Osteoblast (primary cell): ENCODE measurements at regions not wholly inside any gene's neighbourhood (a gene's known extent, or its start where the extent isn't known, plus 50 kb on each side); places are given as distances from the start of the nearest gene placed in this dataset.

ENCODE experiments used
- DNase-seq: peaks from one replicate; pipeline ENCODE4 v3.0.0; 2011; ENCODE audit warnings: low spot score, mixed read lengths; ENCODE audit not compliant: insufficient read length; ENCODE audit errors: missing footprints
- H2AFZ ChIP-seq: 2 replicates; pipeline ENCODE4 v1.6.0; 2011; ENCODE audit warnings: mild to moderate bottlenecking, low read length
- H3K27ac ChIP-seq: 2 replicates; pipeline ENCODE4 v1.5.1; 2011; ENCODE audit warnings: mild to moderate bottlenecking, low read depth, low read length, moderate library complexity
- H3K27me3 ChIP-seq: 2 replicates; pipeline ENCODE4 v1.6.0; 2012; ENCODE audit warnings: mild to moderate bottlenecking, control low read depth, inconsistent platforms, low read length, moderate library complexity; ENCODE audit not compliant: insufficient read depth
- H3K36me3 ChIP-seq: 2 replicates; pipeline ENCODE4 v1.5.1; 2011; ENCODE audit warnings: mild to moderate bottlenecking, low read length, control low read depth, moderate library complexity; ENCODE audit not compliant: insufficient read depth
- H3K4me1 ChIP-seq: 2 replicates; pipeline ENCODE4 v1.5.1; 2011; ENCODE audit warnings: mild to moderate bottlenecking, low read length, control low read depth, moderate library complexity; ENCODE audit not compliant: insufficient read depth
- H3K4me2 ChIP-seq: 2 replicates; pipeline ENCODE4 v1.6.0; 2011; ENCODE audit warnings: mild to moderate bottlenecking, low read length; ENCODE audit not compliant: insufficient read depth
- H3K4me3 ChIP-seq: fragments of 200-600 bp; sonication (generic); 3 replicates; pipeline ENCODE4 v1.5.1; 2012; ENCODE audit warnings: mild to moderate bottlenecking, low read length, inconsistent platforms; ENCODE audit not compliant: insufficient read depth
- H3K79me2 ChIP-seq: 2 replicates; pipeline ENCODE4 v1.6.0; 2012; ENCODE audit warnings: mild to moderate bottlenecking, low read length, control low read depth, inconsistent platforms; ENCODE audit not compliant: insufficient read depth
- H3K9me3 ChIP-seq: 2 replicates; pipeline ENCODE4 v1.5.1; 2011; ENCODE audit warnings: low read depth, low read length, control low read depth
- H4K20me1 ChIP-seq: 2 replicates; pipeline ENCODE4 v1.6.0; 2012; ENCODE audit warnings: mild to moderate bottlenecking, low read length, control low read depth; ENCODE audit not compliant: insufficient read depth
- CTCF ChIP-seq: IDR thresholded peaks from 2 replicates; pipeline ENCODE4 v1.5.1; 2011; ENCODE audit warnings: mild to moderate bottlenecking, low read depth, low read length, moderate library complexity; ENCODE audit errors: extremely low read depth

GRCh38 chr7:35336444-35336843 is 82.5 kb upstream of the TBX20 start:
- Histone ChIP-seq H4K20me1 (no peaks in the 10 kb centered on the region), H3K4me3 (no peak overlapping the region), H3K79me2 (no peaks in the 10 kb centered on the region), H3K4me1 (no peaks in the 10 kb centered on the region), H2AFZ (no peak overlapping the region), H3K9me3 (no peaks in the 10 kb centered on the region), H3K4me2 (no peak overlapping the region), H3K27ac (no peak overlapping the region), H3K27me3 (no peaks in the 10 kb centered on the region), H3K36me3 (no peaks in the 10 kb centered on the region)
- no peak for DNase-seq
- TF ChIP-seq CTCF: no peak

- Histone ChIP-seq H3K27me3 (no peaks in the 10 kb centered on the region), H3K4me1 (no peaks in the 10 kb centered on the region), H3K4me2 (no peak overlapping the region), H3K9me3 (no peaks in the 10 kb centered on the region), H2AFZ (no peak overlapping the region), H3K27ac (no peak overlapping the region), H3K36me3 (no peaks in the 10 kb centered on the region), H3K4me3 (no peak overlapping the region), H4K20me1 (no peaks in the 10 kb centered on the region), H3K79me2 (no peaks in the 10 kb centered on the region)
- no peak for TF ChIP-seq CTCF
- DNase-seq: no peak
These were observed 80.6 kb upstream of the TBX20 start for GRCh38 chr7:35334506-35334905.

GRCh38 chr7:35333265-35333664 is 79.4 kb upstream of the TBX20 start:
- Histone ChIP-seq H3K9me3 (no peaks in the 10 kb centered on the region), H3K27me3 (no peaks in the 10 kb centered on the region), H3K79me2 (no peaks in the 10 kb centered on the region), H3K4me1 (no peaks in the 10 kb centered on the region), H3K4me2 (no peak overlapping the region), H2AFZ (no peak overlapping the region), H3K4me3 (no peak overlapping the region), H3K36me3 (no peaks in the 10 kb centered on the region), H3K27ac (no peak overlapping the region), H4K20me1 (no peaks in the 10 kb centered on the region)
- no peak for TF ChIP-seq CTCF
- DNase-seq: no peak

GRCh38 chr7:35331730-35332678 is 78.1 kb upstream of the TBX20 start:
- Histone ChIP-seq H3K27ac (no peak overlapping the region), H3K27me3 (no peaks in the 10 kb centered on the region), H3K9me3 (no peaks in the 10 kb centered on the region), H3K4me3 (no peak overlapping the region), H3K79me2 (no peaks in the 10 kb centered on the region), H2AFZ (no peak overlapping the region), H3K4me1 (no peaks in the 10 kb centered on the region), H3K36me3 (no peaks in the 10 kb centered on the region), H4K20me1 (no peaks in the 10 kb centered on the region), H3K4me2 (no peak overlapping the region)
- no peak for DNase-seq
- TF ChIP-seq CTCF: no peak
